HepG2 (cell line): ENCODE measurements at regions not wholly inside any gene's neighbourhood (a gene's known extent, or its start where the extent isn't known, plus 50 kb on each side); places are given as distances from the start of the nearest gene placed in this dataset.

ENCODE experiments used
- ATAC-seq: fragments of 200-7000 bp; cut with Tn5 transposase; 3 replicates; pipeline ENCODE4 v1.9.1; 2020; ENCODE audit warnings: mild to moderate bottlenecking, moderate library complexity
- BruUV-seq: library from RNA; stranded (reverse); fragments of 400-500 nt; replicated peaks from 2 replicates; lab custom pipeline; 2021; lab: Mats Ljungman, UMichigan
- CTCF ChIA-PET: fragments of 300-600 bp; formaldehyde crosslinking; extraction: SDS; loops from one replicate; lab custom pipeline; 2021; ENCODE audit warnings: low total read pairs, inconsistent platforms, low intra/inter-chr PET ratio; lab: Yijun Ruan, JAX
- POLR2A ChIA-PET: fragments of 350-600 bp; sonication (Branson Sonifier 250); formaldehyde crosslinking; loops from one replicate; lab custom pipeline; 2020; ENCODE audit warnings: antibody characterized with exemption, inconsistent platforms; lab: Yijun Ruan, JAX
- DNase-seq: peaks from one replicate; pipeline ENCODE4 v3.0.0-alpha.2; 2015; ENCODE audit warnings: low spot score
- FAIRE-seq: peaks from 3 replicates; lab custom pipeline; 2011; peaks lifted over from hg19 to GRCh38; lab: Jason Lieb, UNC
- H2AFZ ChIP-seq: one replicate; pipeline ENCODE4 v1.6.1; 2011; ENCODE audit warnings: low read length, inconsistent platforms
- H3K27ac ChIP-seq: fragments of 300-600 bp; 3 replicates; pipeline ENCODE4 v1.8.0; 2011; ENCODE audit warnings: mixed run types, mild to moderate bottlenecking, mixed read lengths, low read length, inconsistent platforms; ENCODE audit not compliant: insufficient read depth; ENCODE audit errors: extremely low read length
- H3K27me3 ChIP-seq, 2 experiments: fragments of 200-600 bp in 1 of 2; 2 replicates in 1 of 2; 3 replicates in 1 of 2; pipeline versions ENCODE4 v1.6.0 to v1.8.0; 2011; ENCODE audit warnings: low read length in 2 of 2, mild to moderate bottlenecking in 2 of 2, moderate library complexity in 2 of 2, inconsistent platforms in 1 of 2; ENCODE audit not compliant: insufficient read depth in 2 of 2, control insufficient read depth in 1 of 2
- H3K36me3 ChIP-seq, 2 experiments: fragments of 200-600 bp in 1 of 2; replicated peaks in 1 of 2; 2 replicates in 1 of 2; 3 replicates in 1 of 2; pipeline versions ENCODE4 v1.5.1 to v1.8.0; 2011; ENCODE audit warnings: low read length in 2 of 2, inconsistent platforms in 1 of 2; ENCODE audit not compliant: insufficient read depth in 2 of 2, control insufficient read depth in 1 of 2
- H3K4me1 ChIP-seq: 2 replicates; pipeline ENCODE4 v1.5.1; 2012; ENCODE audit warnings: low read length, inconsistent platforms; ENCODE audit not compliant: insufficient read depth
- H3K4me2 ChIP-seq: 2 replicates; pipeline ENCODE4 v1.6.0; 2011; ENCODE audit warnings: low read depth, low read length, inconsistent platforms
- H3K4me3 ChIP-seq, 3 experiments: fragments of 200-600 bp in 1 of 3; sonication (generic), shearing (Covaris generic) in 1 of 3; replicated peaks in 1 of 3; 2 replicates each; pipeline ENCODE4 v1.5.1; 2011 to 2016; ENCODE audit warnings: low read length in 3 of 3, inconsistent platforms in 2 of 3, low read depth in 2 of 3, mild to moderate bottlenecking in 2 of 3, control low read depth in 1 of 3, mixed read lengths in 1 of 3; ENCODE audit not compliant: insufficient read depth in 1 of 3
- H3K79me2 ChIP-seq: one replicate; pipeline ENCODE4 v1.6.1; 2011; ENCODE audit warnings: low read length, inconsistent platforms; ENCODE audit not compliant: insufficient read depth
- H3K9ac ChIP-seq: 2 replicates; pipeline ENCODE4 v1.6.0; 2011; ENCODE audit warnings: mild to moderate bottlenecking, low read depth, low read length, inconsistent platforms; ENCODE audit not compliant: insufficient read depth
- H3K9me3 ChIP-seq: 2 replicates; pipeline ENCODE4 v1.5.1; 2012; ENCODE audit warnings: mild to moderate bottlenecking, low read length
- H4K20me1 ChIP-seq: 2 replicates; pipeline ENCODE4 v1.6.0; 2011; ENCODE audit warnings: inconsistent platforms, mild to moderate bottlenecking, low read length, moderate library complexity; ENCODE audit not compliant: insufficient read depth
- AGO1 ChIP-seq: fragments of 200-400 bp; formaldehyde crosslinking; IDR thresholded peaks from 2 replicates; pipeline ENCODE4 v1.6.1; 2017; ENCODE audit warnings: mild to moderate bottlenecking, low read depth, low read length, moderate library complexity; ENCODE audit not compliant: poor library complexity, severe bottlenecking
- GATA4 ChIP-seq: sonication (generic); IDR thresholded peaks from 2 replicates; pipeline ENCODE4 v1.6.1; 2016; ENCODE audit warnings: antibody characterized with exemption, low read depth, borderline replicate concordance
- GTF2F1 ChIP-seq: fragments of 150-350 bp; IDR thresholded peaks from 2 replicates; pipeline ENCODE4 v1.6.1; 2014; ENCODE audit warnings: low read length
- JUND ChIP-seq: sonication (generic); formaldehyde crosslinking; IDR thresholded peaks from 2 replicates; pipeline ENCODE4 v1.8.0; 2022; ENCODE audit warnings: mild to moderate bottlenecking, missing genetic modification reagents
- MBNL3 ChIP-seq: fragments of 250-450 bp; sonication (Bioruptor Pico); conservative IDR thresholded peaks from 2 replicates; pipeline ENCODE4 v1.8.0; 2022; ENCODE audit warnings: mild to moderate bottlenecking, inconsistent platforms
- NR3C1 ChIP-seq: sonication (generic); formaldehyde crosslinking; IDR thresholded peaks from 2 replicates; pipeline ENCODE4 v1.4.0; 2020; ENCODE audit warnings: missing genetic modification reagents
- RBM39 ChIP-seq: fragments of 200-400 bp; formaldehyde crosslinking; IDR thresholded peaks from one replicate; pipeline ENCODE4 v1.6.1; 2018; ENCODE audit warnings: antibody characterized with exemption, mild to moderate bottlenecking, low read depth, low read length; ENCODE audit not compliant: poor library complexity, severe bottlenecking
- SMAD3 ChIP-seq: sonication (generic); formaldehyde crosslinking; IDR thresholded peaks from 2 replicates; pipeline ENCODE4 v1.4.0; 2020; ENCODE audit warnings: missing genetic modification reagents
- TFDP1 ChIP-seq: IDR thresholded peaks from 2 replicates; pipeline ENCODE4 v1.6.1; 2016; ENCODE audit warnings: missing compliant biosample characterization, missing genetic modification reagents, borderline replicate concordance
- ZNF383 ChIP-seq: sonication (generic); formaldehyde crosslinking; IDR thresholded peaks from 2 replicates; pipeline ENCODE4 v1.4.0; 2020; ENCODE audit warnings: missing genetic modification reagents, mild to moderate bottlenecking, borderline replicate concordance
- WGBS: methylation state at CpG from one replicate; pipeline ENCODE4 v1.1.6; 2017; ENCODE audit warnings: low lambda C conversion rate; 5-methylcytosine and 5-hydroxymethylcytosine counted together
- in situ Hi-C: cut with HindIII; loops from 2 replicates; pipeline ENCODE4 v1.10.0; 2017; ENCODE audit warnings: low pct_unique_long_range_greater_than_20kb; ENCODE audit not compliant: extremely low pct_ligation_motif_present
- intact Hi-C: fragments of 100-400 bp; cut with micrococcal nuclease; formaldehyde crosslinking; loops from one replicate; pipeline ENCODE4 v1.10.0; 2022; ENCODE audit not compliant: unreplicated experiment
- TF ChIP-seq, protein P1 (sequence below), 2 experiments: IDR thresholded peaks; 2 replicates each; pipeline ENCODE4 v1.6.1; 2011 to 2012; ENCODE audit warnings: low read length in 2 of 2, borderline replicate concordance in 1 of 2, low read depth in 1 of 2, mild to moderate bottlenecking in 1 of 2, moderate library complexity in 1 of 2
- TF ChIP-seq, protein P2 (sequence below): sonication (generic); formaldehyde crosslinking; IDR thresholded peaks from 2 replicates; pipeline ENCODE4 v1.4.0; 2020; ENCODE audit warnings: low read depth, missing genetic modification reagents
- TF ChIP-seq, protein P3 (sequence below): sonication (generic); formaldehyde crosslinking; IDR thresholded peaks from 2 replicates; pipeline ENCODE4 v1.4.0; 2020; ENCODE audit warnings: missing genetic modification reagents

- H3K9ac ChIP-seq: no peak overlapping the region
- no peaks in the 10 kb centered on the region for H4K20me1 ChIP-seq
- FAIRE-seq: no peak
- DNase-seq: no peak
- no peaks in the 10 kb centered on the region for H3K36me3 ChIP-seq
- intact Hi-C loops (loop anchor here (10.0 kb wide), 1 partner anchor 129 kb away; no protein-coding TSS in a partner anchor), in situ Hi-C loops (no loop called here)
- H3K79me2 ChIP-seq: no peaks in the 10 kb centered on the region
- H3K4me1 ChIP-seq: no peaks in the 10 kb centered on the region
- ATAC-seq: no peak
- WGBS: 52% methylated on average over 8 of the region's 8 CpGs
- POLR2A ChIA-PET: no interaction called here
- H3K9me3 ChIP-seq: no peaks in the 10 kb centered on the region
- H3K27me3 ChIP-seq: no peaks in the 10 kb centered on the region
- H3K4me2 ChIP-seq: no peak overlapping the region
- CTCF ChIA-PET: no interaction called here
- no peak overlapping the region for H3K27ac ChIP-seq
- no peak overlapping the region for H3K4me3 ChIP-seq
- no peak overlapping the region for H2AFZ ChIP-seq
- no TSS peak for BruUV-seq
- TF ChIP-seq, protein P1, sequence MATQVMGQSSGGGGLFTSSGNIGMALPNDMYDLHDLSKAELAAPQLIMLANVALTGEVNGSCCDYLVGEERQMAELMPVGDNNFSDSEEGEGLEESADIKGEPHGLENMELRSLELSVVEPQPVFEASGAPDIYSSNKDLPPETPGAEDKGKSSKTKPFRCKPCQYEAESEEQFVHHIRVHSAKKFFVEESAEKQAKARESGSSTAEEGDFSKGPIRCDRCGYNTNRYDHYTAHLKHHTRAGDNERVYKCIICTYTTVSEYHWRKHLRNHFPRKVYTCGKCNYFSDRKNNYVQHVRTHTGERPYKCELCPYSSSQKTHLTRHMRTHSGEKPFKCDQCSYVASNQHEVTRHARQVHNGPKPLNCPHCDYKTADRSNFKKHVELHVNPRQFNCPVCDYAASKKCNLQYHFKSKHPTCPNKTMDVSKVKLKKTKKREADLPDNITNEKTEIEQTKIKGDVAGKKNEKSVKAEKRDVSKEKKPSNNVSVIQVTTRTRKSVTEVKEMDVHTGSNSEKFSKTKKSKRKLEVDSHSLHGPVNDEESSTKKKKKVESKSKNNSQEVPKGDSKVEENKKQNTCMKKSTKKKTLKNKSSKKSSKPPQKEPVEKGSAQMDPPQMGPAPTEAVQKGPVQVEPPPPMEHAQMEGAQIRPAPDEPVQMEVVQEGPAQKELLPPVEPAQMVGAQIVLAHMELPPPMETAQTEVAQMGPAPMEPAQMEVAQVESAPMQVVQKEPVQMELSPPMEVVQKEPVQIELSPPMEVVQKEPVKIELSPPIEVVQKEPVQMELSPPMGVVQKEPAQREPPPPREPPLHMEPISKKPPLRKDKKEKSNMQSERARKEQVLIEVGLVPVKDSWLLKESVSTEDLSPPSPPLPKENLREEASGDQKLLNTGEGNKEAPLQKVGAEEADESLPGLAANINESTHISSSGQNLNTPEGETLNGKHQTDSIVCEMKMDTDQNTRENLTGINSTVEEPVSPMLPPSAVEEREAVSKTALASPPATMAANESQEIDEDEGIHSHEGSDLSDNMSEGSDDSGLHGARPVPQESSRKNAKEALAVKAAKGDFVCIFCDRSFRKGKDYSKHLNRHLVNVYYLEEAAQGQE (IDR thresholded peaks at IDR 0.05; ENCODE audit: borderline replicate concordance in 1 of 2, low read depth in 1 of 2, low read length in 2 of 2): no peak
- no peak for TF ChIP-seq TFDP1 (CRISPR knock-in tag)
- TF ChIP-seq RBM39: no peak
- no peak for TF ChIP-seq SMAD3
- TF ChIP-seq NR3C1: no peak
- no peak for TF ChIP-seq ZNF383 (CRISPR knock-in tag)
- TF ChIP-seq JUND (CRISPR knock-in tag): no peak
- TF ChIP-seq, protein P2, sequence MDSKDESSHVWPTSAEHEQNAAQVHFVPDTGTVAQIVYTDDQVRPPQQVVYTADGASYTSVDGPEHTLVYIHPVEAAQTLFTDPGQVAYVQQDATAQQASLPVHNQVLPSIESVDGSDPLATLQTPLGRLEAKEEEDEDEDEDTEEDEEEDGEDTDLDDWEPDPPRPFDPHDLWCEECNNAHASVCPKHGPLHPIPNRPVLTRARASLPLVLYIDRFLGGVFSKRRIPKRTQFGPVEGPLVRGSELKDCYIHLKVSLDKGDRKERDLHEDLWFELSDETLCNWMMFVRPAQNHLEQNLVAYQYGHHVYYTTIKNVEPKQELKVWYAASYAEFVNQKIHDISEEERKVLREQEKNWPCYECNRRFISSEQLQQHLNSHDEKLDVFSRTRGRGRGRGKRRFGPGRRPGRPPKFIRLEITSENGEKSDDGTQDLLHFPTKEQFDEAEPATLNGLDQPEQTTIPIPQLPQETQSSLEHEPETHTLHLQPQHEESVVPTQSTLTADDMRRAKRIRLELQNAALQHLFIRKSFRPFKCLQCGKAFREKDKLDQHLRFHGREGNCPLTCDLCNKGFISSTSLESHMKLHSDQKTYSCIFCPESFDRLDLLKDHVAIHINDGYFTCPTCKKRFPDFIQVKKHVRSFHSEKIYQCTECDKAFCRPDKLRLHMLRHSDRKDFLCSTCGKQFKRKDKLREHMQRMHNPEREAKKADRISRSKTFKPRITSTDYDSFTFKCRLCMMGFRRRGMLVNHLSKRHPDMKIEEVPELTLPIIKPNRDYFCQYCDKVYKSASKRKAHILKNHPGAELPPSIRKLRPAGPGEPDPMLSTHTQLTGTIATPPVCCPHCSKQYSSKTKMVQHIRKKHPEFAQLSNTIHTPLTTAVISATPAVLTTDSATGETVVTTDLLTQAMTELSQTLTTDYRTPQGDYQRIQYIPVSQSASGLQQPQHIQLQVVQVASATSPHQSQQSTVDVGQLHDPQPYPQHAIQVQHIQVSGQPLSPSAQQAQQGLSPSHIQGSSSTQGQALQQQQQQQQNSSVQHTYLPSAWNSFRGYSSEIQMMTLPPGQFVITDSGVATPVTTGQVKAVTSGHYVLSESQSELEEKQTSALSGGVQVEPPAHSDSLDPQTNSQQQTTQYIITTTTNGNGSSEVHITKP (CRISPR knock-in tag): no peak
- TF ChIP-seq MBNL3 (CRISPR knock-in tag): no peak
- TF ChIP-seq GTF2F1: no peak
- TF ChIP-seq AGO1: no peak
- no peak for TF ChIP-seq GATA4
- TF ChIP-seq, protein P3, sequence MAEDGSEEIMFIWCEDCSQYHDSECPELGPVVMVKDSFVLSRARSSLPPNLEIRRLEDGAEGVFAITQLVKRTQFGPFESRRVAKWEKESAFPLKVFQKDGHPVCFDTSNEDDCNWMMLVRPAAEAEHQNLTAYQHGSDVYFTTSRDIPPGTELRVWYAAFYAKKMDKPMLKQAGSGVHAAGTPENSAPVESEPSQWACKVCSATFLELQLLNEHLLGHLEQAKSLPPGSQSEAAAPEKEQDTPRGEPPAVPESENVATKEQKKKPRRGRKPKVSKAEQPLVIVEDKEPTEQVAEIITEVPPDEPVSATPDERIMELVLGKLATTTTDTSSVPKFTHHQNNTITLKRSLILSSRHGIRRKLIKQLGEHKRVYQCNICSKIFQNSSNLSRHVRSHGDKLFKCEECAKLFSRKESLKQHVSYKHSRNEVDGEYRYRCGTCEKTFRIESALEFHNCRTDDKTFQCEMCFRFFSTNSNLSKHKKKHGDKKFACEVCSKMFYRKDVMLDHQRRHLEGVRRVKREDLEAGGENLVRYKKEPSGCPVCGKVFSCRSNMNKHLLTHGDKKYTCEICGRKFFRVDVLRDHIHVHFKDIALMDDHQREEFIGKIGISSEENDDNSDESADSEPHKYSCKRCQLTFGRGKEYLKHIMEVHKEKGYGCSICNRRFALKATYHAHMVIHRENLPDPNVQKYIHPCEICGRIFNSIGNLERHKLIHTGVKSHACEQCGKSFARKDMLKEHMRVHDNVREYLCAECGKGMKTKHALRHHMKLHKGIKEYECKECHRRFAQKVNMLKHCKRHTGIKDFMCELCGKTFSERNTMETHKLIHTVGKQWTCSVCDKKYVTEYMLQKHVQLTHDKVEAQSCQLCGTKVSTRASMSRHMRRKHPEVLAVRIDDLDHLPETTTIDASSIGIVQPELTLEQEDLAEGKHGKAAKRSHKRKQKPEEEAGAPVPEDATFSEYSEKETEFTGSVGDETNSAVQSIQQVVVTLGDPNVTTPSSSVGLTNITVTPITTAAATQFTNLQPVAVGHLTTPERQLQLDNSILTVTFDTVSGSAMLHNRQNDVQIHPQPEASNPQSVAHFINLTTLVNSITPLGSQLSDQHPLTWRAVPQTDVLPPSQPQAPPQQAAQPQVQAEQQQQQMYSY: no peak
Measured at GRCh38 chr15:37765786-37766185, 168.7 kb upstream of the TMCO5A start.
